HG02759 (cell line): ENCODE measurements at regions not wholly inside any gene's neighbourhood (a gene's known extent, or its start where the extent isn't known, plus 50 kb on each side); places are given as distances from the start of the nearest gene placed in this dataset.

ENCODE experiments used
- ATAC-seq: cut with Tn5 transposase; IDR thresholded peaks from one replicate; pipeline ENCODE4 v1.9.1; 2021; ENCODE audit warnings: mild to moderate bottlenecking, moderate library complexity; ENCODE audit not compliant: unreplicated experiment

GRCh38 chr4:153075836-153076518 lies 128.3 kb upstream of the TRIM2 start:
- no peak for ATAC-seq

- ATAC-seq: no peak
These were observed 127.4 kb upstream of the TRIM2 start for GRCh38 chr4:153076861-153077260.

DNA sequence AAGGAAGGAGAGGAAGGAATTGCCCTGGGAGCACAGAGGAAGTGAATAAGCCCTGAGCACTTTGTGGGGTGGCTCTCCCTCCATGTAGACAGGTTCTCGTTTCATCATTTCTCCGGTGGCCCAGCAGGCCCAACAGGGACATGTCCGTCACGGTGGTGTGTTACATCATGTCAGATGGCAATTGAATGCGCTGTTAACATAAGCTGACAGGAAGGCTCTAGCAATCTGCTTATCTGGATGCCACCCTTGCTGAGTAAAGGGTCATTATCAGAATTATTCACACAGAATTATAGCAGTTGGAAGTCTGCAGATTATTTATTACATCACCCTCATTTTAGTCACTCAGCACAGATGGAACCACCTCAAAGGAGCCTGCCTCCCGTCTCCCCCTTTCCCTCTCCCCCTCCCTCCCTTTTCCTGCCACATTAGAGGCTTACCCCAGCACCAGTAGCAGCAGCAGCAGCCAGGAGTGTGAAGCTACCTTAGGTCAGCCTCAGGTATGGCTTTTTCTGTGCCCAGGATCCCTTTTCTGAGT lies 124.3 kb upstream of the TRIM2 start:
- ATAC-seq: no peak

DNA sequence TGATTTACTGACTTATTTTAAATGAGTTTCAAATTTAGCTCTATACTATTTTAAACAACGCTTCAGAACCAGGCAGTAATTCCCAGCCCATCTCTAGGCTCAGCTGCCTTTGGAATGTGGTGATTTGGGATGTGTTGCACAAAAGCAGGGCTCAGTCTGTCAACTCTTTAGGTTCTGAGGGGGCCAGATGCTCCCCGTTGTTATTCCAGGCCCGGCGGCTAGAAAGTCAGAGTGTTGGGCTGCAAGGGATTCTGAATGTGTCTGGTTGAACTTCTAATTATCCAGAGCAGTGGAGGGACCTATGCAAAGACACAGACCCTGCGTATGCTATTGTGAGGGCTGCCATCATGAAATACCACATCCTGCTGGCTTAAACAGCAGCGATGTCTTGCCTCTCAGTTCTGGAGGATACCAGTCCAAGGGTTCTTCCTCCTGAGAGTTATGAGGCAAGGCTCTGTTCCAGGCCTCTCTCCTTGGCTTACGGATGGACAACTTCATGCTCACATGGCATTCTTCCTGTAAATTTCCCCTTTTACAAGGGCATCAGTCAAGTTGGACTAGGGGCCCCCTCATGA lies 123.2 kb upstream of the TRIM2 start:
- no peak for ATAC-seq

GRCh38 chr4:153081693-153082092 lies 122.5 kb upstream of the TRIM2 start:
- no peak for ATAC-seq

GRCh38 chr4:153082322-153083301 lies 121.6 kb upstream of the TRIM2 start:
- no peak for ATAC-seq

- peak; percentile 81 for ATAC-seq
These were observed 120.7 kb upstream of the TRIM2 start for GRCh38 chr4:153083447-153083947.

DNA sequence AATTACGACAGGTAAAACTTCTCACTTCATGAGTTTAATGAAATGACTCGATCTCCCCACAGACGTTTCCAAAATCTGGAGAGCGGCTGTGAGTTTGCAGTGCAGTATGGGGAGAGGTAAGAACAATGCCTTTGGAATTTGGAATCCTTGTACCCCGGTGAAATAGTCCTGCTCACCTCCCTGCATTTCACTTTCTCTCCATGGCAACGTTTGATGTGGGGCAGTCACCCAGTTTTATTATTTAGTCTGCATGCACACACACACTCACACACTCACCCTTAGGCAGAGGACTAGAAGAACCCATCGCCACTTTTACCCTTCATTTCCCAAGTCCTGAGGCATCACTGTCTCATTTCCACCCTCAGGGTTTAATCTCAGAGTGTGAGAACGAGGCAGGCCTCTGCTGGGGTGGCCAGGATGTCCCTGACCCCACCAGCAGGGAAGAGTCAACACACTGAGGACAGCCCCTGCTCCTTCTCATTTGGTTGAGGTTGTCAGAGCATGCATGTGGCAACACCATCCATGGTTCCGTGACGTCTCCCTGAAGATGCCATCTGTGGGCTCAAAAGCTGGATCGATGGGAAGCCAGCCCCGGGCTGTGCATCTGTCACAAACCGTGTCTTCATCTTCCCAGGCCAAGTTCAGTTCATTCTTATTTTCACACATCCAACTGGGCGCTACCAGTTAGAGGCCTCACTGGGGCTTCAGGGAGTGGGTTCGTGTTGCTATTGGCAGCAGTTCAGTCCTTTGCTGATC lies 119.8 kb upstream of the TRIM2 start:
- no peak for ATAC-seq

GRCh38 chr4:153084980-153085630 lies 119.1 kb upstream of the TRIM2 start:
- ATAC-seq: peak; percentile 75

DNA sequence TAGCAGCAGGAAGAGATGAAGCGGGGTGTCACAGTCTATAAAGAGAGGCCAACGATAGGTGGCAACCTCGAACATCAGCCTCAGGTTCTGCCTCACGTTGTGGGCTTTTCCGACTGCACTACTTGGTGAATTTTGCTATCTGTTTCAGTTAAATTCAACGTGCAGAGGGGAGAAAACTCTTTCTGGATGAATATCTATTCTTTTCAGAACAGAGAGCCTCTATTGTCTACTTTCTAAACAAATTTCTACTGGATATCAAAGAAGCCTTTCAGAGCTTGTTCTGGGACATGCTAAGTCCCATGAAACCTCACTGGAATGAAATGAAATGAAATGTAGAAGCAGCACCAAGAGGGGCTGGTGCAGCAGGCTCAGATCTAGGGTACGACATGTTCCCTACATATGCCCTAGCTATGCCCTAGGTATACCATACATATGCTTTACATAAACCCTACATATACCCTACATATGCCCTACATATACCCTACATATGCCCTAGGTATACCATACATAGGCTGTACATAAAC lies 116.5 kb upstream of the TRIM2 start:
- no peak for ATAC-seq

DNA sequence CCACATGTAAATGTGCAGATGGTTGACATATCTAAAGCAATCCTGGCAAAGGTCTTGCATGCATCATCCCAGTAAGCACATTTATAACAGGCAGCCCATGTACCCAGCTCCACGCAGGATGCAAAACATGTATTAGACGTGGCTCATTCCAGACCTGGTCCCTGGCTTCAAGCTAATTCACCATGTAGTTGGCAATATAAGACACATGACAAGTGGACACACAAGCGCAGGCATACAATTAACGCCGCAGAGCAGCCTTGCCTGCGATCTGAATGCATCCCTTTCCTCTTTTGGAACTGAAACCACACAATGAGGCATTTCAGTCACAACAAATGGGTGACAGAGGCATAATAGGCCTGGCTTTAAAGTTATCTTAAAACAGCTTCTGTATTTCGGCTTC lies 114.5 kb upstream of the TRIM2 start:
- ATAC-seq: no peak

GRCh38 chr4:153090181-153090580 lies 114.1 kb upstream of the TRIM2 start:
- no peak for ATAC-seq

DNA sequence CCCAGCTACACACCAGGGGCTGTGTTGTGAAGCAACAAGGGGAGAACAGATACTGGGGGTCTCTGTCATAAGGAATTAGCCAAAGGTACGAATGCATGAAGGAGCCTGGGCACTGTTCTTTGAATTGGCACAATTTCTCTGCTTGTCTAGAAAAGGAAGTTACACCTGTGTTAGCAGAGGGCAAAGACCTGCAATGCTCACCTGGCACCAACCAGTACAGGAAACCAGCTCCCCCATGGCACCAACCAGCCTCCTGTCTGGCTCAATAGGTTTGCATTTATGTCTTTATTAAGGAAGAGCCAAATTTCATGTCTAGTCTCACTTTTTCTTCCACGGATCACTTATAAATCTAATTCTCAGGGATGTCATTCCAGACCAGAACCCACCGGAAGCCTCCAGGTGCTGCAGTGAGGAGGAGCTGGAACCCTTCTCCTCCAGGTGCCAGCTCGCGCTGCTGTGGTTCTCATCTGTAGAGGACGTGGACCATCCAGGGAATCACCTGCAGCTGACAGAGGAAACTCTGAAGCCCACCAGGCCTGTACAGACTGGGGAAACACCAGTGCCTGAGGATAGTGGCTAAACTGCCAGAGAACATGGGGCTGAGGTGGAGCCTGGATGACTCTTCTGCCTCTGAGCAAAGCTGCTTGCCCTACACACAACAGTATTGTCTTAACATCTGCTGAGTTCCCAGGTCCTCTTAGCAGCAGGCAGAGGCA lies 113.4 kb upstream of the TRIM2 start:
- ATAC-seq: no peak

GRCh38 chr4:153093396-153093795 lies 110.8 kb upstream of the TRIM2 start:
- no peak for ATAC-seq

- no peak for ATAC-seq
These were observed 110.4 kb upstream of the TRIM2 start for GRCh38 chr4:153093802-153094201.

DNA sequence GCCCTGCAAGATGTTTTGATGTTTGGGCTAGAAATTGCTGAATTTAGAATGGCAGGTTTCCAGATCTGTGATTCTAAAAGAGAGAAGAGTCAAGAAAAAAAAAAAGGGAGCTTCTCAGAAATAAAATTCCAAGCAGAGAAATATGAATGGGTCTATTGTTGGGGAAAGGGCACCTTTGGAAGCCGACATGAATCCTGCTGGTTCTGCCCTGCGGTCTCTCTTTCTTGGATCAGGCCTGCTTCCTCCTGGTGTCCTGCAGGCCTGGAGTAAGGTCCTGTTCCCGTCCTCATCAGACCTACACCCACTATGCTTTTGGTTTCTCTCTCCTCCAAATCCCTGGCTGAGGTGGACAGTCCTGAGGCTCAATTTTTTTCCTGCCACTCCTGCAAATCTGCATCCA lies 109.8 kb upstream of the TRIM2 start:
- ATAC-seq: no peak

DNA sequence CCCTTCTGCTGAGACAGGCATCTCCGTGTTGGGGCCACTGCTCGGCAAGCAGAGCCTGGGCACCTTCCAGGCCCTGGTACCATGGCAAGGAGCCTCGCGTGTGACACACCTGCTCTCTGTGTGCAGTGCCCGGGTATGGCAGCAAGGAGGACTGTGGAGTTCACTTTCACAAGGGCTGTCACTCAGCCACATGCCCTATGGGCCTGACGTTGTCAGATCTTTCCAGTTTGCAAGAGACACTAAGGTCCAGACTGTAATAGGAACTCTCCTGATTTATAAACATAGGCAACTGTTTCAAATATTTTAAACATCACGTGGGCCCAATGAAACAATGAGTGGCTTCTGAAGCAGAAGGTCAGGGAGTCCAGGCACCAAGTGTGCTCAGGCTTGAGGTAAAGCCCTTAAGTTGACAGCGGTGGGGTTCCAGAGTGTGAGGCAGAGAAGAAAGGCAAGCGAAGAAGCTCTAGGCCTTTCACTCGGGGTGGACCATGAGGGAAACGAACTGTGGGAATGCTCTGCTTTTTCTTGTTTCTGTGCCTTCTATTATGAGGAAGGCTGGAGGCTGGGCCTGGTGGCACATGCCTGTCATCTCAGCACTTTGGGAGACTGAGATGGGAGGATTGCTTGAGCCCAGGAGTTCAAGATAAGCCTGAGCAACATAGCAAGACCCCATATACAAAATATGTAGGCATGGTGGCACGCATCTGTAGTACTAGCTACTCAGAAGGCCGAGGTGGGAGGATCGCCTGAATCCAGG lies 108.6 kb upstream of the TRIM2 start:
- ATAC-seq: no peak

GRCh38 chr4:153096344-153096743 lies 107.9 kb upstream of the TRIM2 start:
- no peak for ATAC-seq
